ENCODE measurements at regions not wholly inside any gene's neighbourhood (a gene's known extent, or its start where the extent isn't known, plus 50 kb on each side); places are given as distances from the start of the nearest gene placed in this dataset.

DNA sequence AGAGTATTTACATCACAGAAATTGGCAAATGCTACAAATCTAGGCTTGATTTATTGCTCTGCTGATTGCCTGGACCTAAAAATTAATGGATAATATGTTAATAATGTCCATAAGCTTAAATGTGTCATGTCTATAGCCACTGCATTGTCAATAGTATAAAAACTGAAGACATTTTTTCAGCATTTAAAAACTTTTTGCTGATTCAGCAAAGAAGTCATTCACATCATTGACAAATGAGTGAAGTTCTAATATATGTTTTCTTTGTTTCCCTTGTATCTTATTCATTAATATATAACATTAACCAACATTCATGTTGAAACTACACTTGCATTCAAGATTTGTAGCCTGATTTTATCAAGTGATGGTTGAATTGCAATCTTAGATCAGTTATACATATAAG lies 214.7 kb upstream of the XYLT1 start:
- ChIA-PET POLR2A (no interaction called here), CTCF (no interaction called here)
- peaks cover 6% of the 10 kb centered on the region for H3K36me3 Mint-ChIP-seq
- ATAC-seq = no peak
- no peaks in the 10 kb centered on the region for H3K4me1 Mint-ChIP-seq
- TF ChIP-seq ZSCAN18 (CRISPR knock-in tag; IDR thresholded peaks at IDR 0.05) (no peak), HMGA2 (CRISPR knock-in tag; IDR thresholded peaks at IDR 0.05) (no peak), CREB1 (CRISPR knock-in tag; IDR thresholded peaks at IDR 0.05) (no peak), ZNF219 (CRISPR knock-in tag; IDR thresholded peaks at IDR 0.05; ENCODE audit: borderline replicate concordance) (no peak), ZNF396 (CRISPR knock-in tag; IDR thresholded peaks at IDR 0.05; ENCODE audit: borderline replicate concordance) (no peak), SMAD3 (CRISPR knock-in tag; IDR thresholded peaks at IDR 0.05; ENCODE audit: borderline replicate concordance) (no peak), USF2 (CRISPR knock-in tag; IDR thresholded peaks at IDR 0.05) (no peak), ATF6 (CRISPR knock-in tag; IDR thresholded peaks at IDR 0.05) (no peak), NR3C1 (CRISPR knock-in tag; conservative IDR thresholded peaks at IDR 0.05; ENCODE audit: low read depth) (no peak), MAX (CRISPR knock-in tag; IDR thresholded peaks at IDR 0.05) (no peak), ZBTB43 (CRISPR knock-in tag; IDR thresholded peaks at IDR 0.05) (no peak), CTCF (IDR thresholded peaks at IDR 0.05) (no peak), JAZF1 (CRISPR knock-in tag; IDR thresholded peaks at IDR 0.05) (no peak), TEAD1 (CRISPR knock-in tag; IDR thresholded peaks at IDR 0.05) (no peak)
- TF ChIP-seq, protein P1, sequence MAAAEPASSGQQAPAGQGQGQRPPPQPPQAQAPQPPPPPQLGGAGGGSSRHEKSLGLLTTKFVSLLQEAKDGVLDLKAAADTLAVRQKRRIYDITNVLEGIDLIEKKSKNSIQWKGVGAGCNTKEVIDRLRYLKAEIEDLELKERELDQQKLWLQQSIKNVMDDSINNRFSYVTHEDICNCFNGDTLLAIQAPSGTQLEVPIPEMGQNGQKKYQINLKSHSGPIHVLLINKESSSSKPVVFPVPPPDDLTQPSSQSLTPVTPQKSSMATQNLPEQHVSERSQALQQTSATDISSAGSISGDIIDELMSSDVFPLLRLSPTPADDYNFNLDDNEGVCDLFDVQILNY (CRISPR knock-in tag; IDR thresholded peaks at IDR 0.05) = no peak
- TF ChIP-seq, protein P2, sequence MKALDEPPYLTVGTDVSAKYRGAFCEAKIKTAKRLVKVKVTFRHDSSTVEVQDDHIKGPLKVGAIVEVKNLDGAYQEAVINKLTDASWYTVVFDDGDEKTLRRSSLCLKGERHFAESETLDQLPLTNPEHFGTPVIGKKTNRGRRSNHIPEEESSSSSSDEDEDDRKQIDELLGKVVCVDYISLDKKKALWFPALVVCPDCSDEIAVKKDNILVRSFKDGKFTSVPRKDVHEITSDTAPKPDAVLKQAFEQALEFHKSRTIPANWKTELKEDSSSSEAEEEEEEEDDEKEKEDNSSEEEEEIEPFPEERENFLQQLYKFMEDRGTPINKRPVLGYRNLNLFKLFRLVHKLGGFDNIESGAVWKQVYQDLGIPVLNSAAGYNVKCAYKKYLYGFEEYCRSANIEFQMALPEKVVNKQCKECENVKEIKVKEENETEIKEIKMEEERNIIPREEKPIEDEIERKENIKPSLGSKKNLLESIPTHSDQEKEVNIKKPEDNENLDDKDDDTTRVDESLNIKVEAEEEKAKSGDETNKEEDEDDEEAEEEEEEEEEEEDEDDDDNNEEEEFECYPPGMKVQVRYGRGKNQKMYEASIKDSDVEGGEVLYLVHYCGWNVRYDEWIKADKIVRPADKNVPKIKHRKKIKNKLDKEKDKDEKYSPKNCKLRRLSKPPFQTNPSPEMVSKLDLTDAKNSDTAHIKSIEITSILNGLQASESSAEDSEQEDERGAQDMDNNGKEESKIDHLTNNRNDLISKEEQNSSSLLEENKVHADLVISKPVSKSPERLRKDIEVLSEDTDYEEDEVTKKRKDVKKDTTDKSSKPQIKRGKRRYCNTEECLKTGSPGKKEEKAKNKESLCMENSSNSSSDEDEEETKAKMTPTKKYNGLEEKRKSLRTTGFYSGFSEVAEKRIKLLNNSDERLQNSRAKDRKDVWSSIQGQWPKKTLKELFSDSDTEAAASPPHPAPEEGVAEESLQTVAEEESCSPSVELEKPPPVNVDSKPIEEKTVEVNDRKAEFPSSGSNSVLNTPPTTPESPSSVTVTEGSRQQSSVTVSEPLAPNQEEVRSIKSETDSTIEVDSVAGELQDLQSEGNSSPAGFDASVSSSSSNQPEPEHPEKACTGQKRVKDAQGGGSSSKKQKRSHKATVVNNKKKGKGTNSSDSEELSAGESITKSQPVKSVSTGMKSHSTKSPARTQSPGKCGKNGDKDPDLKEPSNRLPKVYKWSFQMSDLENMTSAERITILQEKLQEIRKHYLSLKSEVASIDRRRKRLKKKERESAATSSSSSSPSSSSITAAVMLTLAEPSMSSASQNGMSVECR (CRISPR knock-in tag; IDR thresholded peaks at IDR 0.05; ENCODE audit: borderline replicate concordance) = no peak
- TF ChIP-seq, protein P3, sequence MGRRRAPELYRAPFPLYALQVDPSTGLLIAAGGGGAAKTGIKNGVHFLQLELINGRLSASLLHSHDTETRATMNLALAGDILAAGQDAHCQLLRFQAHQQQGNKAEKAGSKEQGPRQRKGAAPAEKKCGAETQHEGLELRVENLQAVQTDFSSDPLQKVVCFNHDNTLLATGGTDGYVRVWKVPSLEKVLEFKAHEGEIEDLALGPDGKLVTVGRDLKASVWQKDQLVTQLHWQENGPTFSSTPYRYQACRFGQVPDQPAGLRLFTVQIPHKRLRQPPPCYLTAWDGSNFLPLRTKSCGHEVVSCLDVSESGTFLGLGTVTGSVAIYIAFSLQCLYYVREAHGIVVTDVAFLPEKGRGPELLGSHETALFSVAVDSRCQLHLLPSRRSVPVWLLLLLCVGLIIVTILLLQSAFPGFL (CRISPR knock-in tag; IDR thresholded peaks at IDR 0.05; ENCODE audit: borderline replicate concordance) = no peak
- TF ChIP-seq, protein P4, sequence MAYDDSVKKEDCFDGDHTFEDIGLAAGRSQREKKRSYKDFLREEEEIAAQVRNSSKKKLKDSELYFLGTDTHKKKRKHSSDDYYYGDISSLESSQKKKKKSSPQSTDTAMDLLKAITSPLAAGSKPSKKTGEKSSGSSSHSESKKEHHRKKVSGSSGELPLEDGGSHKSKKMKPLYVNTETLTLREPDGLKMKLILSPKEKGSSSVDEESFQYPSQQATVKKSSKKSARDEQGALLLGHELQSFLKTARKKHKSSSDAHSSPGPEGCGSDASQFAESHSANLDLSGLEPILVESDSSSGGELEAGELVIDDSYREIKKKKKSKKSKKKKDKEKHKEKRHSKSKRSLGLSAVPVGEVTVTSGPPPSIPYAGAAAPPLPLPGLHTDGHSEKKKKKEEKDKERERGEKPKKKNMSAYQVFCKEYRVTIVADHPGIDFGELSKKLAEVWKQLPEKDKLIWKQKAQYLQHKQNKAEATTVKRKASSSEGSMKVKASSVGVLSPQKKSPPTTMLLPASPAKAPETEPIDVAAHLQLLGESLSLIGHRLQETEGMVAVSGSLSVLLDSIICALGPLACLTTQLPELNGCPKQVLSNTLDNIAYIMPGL (CRISPR knock-in tag; IDR thresholded peaks at IDR 0.05) = no peak
- DNase-seq (ENCODE audit: low spot score) = no peak
- peaks cover 20% of the 10 kb centered on the region for H3K9me3 Mint-ChIP-seq
- no peak overlapping the region for H3K4me3 Mint-ChIP-seq
- H3K27me3 Mint-ChIP-seq (ENCODE audit: low read depth) = no peaks in the 10 kb centered on the region
- H3K27ac Mint-ChIP-seq = no peak overlapping the region

All from WTC11 (cell line).